GM19468 (cell line): ENCODE measurements at regions not wholly inside any gene's neighbourhood (a gene's known extent, or its start where the extent isn't known, plus 50 kb on each side); places are given as distances from the start of the nearest gene placed in this dataset.

Experiments used
- ATAC-seq: cut with Tn5 transposase; IDR thresholded peaks from one replicate; pipeline ENCODE4 v1.9.1; 2021; ENCODE audit warnings: mild to moderate bottlenecking, moderate library complexity, moderate number of reproducible peaks; ENCODE audit not compliant: unreplicated experiment; ENCODE audit errors: extremely low read depth

DNA sequence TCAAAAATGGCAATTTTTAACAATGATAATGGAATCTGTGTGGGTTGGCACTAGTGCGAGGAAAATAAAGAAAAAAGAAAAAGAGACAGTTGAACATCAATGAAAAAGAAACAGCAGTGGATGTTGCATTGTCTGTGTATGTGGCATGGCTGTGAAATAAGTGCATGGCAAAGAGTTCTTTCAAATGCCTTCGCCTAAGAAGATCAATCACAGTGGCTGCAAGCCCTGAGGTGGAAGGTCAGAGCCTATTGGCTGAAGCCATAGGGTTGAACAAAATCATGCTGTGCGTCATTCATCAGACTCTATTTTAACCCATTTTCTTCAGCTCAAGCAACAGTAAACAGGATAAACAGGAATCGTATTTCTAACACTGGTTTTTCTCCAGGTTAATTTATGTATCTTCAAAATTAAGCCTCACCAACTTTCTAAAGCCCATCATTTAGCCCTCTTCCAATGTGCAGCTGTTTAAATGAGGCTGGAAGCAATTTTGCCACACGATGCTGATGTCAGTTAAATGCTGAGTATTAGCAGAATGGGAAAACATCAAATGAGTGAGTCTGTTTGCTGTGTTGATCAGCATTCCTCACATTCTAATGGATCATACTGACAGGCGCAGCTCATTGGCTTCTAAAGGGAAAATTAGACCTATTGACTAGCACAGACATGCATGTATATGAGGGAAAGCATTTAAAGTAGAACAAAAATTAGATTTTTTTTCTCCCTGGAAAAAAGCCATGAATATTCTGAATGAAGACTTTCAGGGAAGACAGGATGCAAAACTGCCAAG, 955.9 kb upstream of the EYS start:
- ATAC-seq: no peak

DNA sequence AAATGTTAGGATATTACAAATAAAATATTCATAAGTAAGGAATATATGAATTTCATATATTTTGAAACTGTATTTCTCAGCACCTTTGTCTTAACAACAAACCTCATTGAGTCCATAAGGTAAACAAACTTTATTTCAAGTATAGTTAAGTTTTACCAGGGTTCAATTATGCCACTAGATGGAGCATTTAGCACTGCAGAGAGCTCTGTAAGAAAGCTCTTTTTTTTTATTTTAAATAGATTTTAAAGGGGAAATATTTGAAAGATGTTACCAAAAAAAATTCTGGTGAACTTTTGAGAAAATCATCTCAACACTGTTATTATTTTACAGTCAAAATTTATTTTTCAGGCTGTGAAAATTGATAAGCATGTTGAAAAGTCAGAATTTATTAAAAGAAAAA, 955.2 kb upstream of the EYS start:
- ATAC-seq: no peak

DNA sequence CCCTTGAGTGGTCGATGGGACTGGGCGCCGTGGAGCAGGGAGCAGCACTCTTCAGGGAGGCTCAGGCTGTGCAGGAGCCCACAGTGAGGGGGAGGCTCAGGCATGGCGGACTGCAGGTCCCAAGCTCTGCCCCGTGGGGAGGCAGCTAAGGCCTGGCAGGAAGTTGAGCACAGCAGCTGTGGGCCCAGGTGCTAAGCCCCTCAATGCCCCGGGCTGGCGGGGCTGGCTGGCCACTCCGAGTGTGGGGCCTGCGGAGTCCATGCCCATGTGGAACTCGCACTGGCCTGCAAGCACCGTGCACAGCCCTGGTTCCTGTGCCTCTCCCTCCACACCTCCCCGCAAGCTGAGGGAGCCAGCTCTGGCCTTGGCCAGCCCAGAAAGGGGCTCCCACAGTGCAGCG, 948.4 kb upstream of the EYS start:
- no peak for ATAC-seq

DNA sequence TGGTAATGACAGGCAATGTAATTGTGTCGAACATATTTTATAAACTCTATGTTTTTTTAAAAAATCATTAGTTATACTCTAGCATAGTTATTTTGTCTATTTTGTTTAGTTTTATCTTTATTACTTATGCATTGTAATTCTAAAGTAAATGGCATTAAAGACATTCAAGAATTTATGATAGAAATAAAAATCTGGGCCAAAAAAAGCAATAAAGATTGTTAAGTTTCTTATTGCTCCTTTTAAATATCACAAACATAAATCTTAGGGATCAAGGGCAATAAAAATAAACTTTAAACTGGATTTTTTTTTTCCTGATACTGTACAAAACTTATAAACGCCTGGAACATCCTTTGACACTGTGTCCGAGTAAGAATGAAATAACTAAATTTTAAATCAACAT, 931.5 kb upstream of the EYS start:
- no peak for ATAC-seq

DNA sequence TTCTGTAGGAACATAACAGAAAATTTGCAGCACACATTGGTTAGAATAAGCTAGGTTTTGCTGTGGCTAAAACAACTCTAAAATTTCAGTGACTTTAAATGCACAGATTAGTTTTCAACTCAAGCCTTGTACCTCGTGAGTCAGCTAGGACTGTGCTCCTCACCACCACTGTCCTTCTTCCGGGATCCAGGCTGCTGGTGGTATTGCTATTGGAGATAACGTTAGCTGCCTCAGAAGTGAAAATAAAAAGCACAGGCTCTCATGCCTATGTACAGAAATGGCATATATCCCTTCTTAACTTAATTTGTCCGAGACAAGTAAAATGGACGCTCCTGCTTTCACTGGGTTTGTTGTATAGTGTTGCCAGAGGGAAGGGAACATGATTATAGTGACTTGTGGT, 931.1 kb upstream of the EYS start:
- no peak for ATAC-seq

DNA sequence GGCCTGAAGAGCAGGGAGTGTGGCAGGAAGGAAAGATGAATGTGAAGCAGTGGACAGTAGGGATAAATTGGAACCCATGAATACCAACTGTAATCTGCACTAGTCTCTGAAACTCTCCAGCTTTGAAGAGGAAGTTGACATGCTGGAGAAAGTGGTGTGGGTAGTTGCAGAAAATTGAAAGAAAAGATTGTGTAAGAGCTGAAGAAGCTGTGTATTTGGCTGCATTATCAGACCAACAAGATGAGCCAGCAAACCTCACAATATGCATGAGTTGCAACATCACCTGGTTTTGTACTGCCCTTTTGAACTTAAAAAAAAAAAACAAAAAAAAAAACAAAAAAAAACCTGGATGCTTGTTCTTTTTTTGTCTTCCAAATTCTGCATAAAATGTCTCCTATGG, 921.9 kb upstream of the EYS start:
- no peak for ATAC-seq

DNA sequence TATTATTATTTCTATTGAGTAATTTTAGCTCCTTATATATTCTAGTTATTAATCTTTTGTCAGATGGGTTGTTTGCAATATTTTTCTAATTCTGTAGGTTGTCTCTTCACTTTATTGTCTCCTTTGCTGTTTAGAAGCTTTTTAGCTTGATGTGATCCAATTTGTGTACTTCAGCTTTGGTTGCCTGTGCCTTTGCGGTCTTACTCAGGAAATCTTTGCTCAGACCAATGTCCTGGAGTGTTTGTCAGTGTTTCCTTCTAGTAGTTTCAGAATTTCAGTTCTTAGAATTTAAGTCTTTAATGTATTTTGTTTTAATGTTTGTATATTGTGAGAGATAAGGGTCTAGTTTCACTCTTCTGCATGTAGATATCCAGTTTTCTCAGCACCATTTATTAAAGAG, 916.0 kb upstream of the EYS start:
- no peak for ATAC-seq

DNA sequence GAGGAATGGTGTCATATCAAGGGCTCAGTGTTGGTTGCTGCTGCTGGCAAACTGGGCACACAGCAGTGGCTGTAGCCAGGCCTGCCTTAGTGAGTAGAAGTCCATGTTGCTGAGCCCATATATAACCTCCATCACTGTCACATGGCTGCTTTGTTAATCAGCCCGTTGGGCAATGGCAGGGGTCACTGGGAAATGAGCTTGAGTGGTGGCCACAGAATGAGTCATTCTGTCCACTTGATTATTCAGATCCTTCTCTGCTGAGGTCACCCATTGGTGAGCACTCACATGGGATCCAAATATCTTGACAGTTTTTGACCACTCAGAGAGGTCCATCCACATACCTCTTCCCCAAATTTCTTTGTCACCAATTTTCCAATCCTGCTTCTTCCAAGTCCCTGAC, 898.9 kb upstream of the EYS start:
- no peak for ATAC-seq

DNA sequence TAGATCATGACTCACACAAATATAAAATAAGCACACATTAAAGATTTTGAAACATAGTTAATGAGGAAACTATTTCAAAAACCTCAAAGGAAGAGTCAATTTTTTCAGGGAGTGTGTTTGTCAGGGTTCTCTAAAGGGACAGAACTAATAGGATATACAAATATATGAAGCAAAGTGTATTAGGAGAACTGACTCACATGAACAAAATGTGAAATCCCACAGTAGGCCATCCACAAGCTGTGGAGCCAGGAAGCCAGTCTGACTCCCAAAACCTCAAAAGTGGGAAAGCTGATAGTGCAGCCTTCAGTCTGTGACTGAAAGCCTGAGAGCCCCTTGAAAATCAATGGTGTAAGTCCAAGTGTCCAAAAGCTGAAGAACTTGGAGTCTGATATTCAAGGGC, 898.0 kb upstream of the EYS start:
- no peak for ATAC-seq

DNA sequence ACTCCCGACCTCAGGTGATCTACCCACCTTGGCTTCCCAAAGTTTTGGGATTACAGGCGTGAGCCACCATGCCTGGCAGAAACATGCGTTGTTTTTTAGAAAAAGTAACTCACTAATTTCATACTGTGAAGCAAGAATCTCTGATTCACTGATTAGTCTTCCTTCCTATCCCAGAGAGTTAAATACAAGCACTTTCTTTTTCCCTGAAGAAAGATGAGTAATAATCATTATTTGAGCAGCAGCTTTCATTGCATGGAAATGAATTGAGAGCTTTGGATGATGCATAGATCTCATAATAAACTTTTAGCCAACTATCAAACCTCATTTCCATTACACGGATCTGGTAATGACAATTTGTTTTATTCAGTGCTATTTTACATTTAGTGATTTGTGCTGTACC, 892.5 kb upstream of the EYS start:
- ATAC-seq: no peak

DNA sequence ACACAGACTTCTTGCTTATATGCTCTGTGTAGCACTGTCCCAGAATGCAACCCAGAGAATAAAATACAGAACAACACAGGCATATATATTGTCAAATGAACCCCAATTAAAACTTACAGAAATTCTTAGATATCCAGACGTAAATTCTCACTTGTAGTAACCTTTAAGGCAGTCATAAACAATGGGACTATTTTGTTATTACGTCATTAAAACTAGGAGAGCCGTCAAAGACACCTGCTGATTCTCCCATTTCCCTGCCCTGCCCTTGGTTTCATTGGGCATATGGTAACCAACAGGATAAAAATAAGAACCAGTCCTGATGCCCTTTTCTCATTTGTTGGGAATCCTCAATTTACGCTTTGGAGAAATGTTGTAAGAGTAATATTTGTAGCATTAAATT, 871.3 kb upstream of the EYS start:
- ATAC-seq: no peak

DNA sequence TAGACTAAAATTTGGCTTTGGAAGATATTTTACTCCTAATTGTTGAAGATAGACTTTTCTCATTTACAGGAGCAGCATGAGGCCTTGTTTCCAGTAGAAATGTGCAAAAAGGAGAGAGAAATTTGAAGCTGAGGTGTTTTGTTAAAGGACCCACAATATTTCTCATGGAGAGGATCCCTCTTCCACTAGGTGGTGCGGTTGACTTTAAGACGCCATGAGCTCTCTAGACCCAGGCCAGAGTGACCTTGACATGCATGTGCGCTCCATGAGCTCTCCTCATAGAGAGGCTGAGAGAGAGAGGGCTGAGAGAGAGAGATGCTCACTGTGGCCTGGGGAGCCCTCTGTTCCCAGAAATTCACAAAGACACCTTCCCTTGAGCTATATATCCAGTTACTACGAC, 861.2 kb upstream of the EYS start:
- no peak for ATAC-seq

DNA sequence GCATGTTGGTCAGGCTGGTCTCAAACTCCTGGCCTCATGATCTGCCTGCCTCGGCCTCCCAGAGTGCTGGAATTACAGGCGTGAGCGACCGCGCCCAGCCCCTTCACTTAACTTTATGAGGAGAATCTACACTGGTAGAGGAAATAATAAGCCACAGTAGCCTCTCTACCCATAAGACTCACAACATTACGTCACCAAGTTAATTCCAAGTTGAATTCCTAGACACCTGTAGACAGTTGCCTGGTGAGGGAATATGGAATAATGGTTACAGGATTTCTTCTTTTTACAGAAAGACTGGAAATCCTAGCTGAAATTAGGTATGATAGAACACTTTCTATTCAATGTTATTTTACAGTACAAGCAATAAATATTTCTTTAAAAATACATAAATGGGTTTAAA, 854.5 kb upstream of the EYS start:
- no peak for ATAC-seq

DNA sequence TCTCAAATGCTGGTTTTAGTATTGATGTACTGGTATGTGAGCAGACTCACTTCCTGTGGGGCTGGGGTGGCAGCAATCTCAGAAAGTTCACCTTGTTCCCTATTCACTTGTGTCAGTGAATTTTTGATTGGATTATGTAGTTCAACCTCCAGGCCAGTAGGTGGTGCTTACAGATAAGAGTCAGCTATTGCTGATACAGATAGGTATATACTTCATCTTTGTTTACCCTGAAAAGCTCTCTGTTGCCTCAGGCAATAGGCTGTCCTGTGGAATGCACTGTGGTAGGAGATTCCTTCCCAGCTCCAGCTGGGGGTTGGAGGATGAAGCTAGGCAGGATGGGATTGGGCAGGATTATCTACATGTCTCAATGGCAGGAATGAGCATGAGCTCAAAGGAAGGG, 851.2 kb upstream of the EYS start:
- ATAC-seq: no peak

DNA sequence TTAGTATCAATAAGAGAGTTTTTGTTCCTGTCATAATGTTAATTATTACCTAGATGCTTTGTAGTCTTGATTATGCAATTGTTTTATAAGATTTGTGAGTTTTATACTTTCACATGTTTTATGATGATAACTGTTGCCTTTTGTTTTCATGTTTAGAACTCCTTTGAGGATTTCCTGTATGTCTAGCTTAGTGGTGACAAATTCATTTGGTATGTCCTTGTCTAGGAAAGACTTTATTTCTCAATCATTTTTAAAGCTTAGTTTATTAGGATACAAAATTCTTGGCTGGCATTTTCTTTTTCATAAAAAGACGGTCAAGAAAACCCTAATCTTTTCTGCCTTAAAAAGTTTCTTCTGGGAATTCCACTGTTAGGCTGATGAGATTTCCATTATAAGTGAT, 849.9 kb upstream of the EYS start:
- ATAC-seq: no peak

DNA sequence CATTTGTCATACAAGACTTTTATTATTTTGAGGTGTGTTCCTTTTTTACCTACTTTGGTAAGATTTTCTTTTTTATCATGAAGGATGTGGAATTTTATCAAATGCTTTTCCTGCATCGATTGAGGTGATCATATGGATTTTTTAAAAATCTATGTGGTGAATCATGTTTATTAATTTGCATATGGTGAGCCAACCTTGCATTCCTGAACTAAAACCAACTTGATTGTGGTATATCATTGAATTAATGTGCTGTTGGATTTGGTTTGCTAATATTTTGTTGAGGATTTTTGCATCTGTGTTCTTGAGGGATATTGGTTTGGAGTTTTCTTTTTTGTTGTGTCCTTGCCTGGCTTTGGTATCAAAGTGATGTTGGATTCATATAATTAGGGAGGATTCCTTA, 848.1 kb upstream of the EYS start:
- ATAC-seq: no peak

DNA sequence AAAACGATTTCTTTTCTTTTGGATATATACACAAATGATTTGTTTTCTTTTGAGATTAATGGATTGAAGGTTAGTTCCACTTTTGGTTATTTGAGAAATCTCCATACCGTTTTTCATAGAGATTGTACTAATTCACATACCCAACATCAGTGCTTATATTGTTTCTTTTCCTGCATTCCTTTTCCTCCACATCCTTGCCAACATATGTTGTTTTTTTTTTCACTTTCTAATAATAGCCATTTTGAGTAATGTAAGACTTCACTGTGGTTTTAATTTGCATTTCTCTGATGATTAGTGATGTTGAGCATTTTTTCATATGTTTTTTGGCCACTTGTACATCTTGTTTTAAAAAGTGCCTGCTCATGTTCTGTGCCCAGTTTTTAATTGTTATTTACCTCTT, 846.4 kb upstream of the EYS start:
- no peak for ATAC-seq

DNA sequence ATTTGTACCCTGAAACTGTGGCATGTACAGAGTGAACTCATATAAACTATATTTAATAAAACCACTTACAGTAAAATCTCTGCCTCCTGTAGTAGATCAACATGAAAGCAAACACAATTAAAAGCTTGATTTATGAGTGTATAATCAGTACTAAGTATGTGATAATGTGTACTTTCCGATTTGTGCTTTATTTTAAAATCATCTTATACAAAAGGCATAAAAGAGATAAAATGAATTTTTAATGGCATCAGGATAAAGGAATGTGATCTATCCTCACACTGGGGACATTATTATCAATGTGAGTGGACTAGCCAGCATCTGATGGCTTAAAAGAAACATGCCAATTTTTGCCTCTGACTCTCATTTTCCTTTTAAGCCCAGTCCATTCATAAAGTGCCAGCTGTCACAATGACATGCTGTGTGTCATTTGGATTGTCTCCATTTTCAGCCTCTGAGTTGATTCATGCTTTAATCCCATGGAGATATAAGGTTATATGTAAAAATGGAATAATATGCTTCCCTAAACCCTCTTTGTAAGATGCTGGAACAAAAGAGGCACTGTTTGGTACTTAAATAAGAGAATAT, 831.6 kb upstream of the EYS start:
- ATAC-seq: no peak

DNA sequence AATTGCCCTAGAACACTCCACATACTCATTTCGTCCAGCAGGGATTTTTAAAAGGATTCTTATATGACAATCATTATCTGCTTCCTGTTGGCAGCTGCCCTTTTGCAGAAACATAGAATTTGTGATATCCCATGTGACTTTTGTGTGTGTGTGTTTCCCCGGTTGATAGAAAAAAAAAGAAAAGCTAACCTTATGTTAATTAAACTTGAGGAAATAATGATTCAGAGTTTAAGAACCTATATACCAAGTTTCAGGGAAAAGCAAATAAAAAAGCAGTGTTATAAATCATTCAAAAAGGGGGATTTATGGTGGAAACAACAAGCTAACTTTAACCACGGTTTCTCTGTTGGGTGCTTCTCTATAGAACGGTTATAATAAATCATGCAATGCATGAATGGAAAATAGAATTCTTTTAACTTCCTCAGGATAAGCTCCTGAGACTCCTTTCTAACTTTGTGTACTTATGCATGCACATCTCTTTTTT, 826.9 kb upstream of the EYS start:
- ATAC-seq: no peak

DNA sequence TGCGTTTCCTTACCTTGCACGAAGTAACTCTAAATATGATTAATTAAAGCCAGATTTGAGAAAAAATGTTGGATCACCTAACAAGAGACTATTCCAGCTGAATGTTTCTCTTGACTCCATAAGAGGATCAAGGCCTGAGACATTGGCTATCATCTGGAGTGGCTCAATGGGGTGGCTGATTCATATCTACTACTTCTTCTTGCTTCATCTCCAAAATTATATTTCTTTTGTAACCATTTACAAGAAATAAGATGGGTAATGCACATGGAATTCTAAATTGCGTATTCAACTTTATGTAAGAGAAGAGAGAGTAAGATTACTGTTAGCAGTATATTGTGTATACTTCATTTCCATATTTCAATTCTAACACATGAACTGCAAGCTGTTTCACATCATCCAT, 819.0 kb upstream of the EYS start:
- no peak for ATAC-seq

DNA sequence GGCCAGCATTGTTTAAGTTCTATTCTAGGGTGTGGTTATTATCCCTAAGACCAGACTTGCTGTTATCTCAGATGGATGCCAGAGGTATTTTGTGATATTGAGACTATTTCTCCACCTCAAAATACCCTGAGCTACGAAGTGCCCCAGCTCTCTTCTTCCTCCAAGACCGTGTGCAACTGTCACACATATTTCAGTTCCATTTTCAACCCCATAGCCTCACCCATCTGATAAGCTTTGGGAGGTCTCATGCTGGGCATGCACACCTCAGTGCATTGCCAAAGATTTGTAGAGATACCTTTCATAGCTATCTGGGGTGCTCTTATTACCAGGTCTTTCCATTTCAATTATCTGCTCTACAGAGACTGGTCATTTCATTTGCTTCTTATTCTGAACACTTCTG, 815.8 kb upstream of the EYS start:
- no peak for ATAC-seq

DNA sequence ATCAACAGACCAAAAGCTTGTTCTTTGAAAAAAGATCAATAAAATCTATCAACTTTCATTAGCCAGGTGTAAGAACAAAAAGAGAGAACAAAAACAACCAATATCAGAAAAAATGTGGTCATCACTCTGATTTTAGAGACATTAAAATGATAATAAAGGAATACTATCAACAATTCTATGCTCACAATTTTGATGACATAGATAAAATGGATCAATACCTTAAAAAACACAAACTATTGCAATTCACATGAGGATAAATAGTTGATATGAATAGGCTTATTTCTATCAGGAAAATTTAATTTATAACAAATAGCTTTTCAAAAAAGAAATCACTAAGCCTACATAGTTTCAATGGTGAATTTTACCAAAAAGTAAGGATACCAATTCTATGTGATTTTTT, 809.4 kb upstream of the EYS start:
- no peak for ATAC-seq
